ENCODE measurements at regions not wholly inside any gene's neighbourhood (a gene's known extent, or its start where the extent isn't known, plus 50 kb on each side); places are given as distances from the start of the nearest gene placed in this dataset.

DNA sequence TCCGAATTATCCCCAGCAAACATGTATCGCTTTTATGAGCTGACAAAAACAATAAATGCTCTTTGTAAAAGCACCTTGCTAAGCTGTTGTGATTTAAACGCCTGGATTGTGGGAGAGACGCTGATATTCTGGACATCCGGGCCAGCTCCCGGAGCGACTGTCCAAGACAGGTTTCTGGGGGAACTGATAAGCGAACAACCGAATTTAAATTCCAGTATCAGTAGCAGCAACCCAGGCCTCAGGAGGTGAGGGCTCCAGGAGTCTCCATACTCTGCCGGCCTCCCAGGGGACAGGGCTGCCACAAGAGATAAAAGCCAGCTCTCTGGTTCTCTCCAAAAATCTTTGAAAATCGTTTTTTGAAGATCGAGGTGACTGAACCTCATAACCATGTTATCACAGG is 50.3 kb upstream of the VSTM2B start:
- no peaks in the 10 kb centered on the region for H3K9me3 ChIP-seq
- no peaks in the 10 kb centered on the region for H3K9me2 ChIP-seq
- CTCF ChIA-PET = no interaction called here
- no peak overlapping the region for H3K4me3 ChIP-seq (ENCODE audit: low read depth in 2 of 2, low read length in 1 of 2)
- no peak overlapping the region for H3K9ac ChIP-seq
- no peak for TF ChIP-seq FOSL2 (IDR thresholded peaks at IDR 0.05; ENCODE audit: borderline replicate concordance, low read depth)
- TF ChIP-seq, protein P1, sequence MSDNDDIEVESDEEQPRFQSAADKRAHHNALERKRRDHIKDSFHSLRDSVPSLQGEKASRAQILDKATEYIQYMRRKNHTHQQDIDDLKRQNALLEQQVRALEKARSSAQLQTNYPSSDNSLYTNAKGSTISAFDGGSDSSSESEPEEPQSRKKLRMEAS (IDR thresholded peaks at IDR 0.05; ENCODE audit: low read depth) = no peak
- TF ChIP-seq FOXJ3 (CRISPR knock-in tag; IDR thresholded peaks at IDR 0.05) = no peak
- no peak for TF ChIP-seq GABPA (IDR thresholded peaks at IDR 0.05; ENCODE audit: low read depth)
- TF ChIP-seq MEF2A (IDR thresholded peaks at IDR 0.05; ENCODE audit: borderline replicate concordance, low read depth) = no peak
- TF ChIP-seq, protein P2, sequence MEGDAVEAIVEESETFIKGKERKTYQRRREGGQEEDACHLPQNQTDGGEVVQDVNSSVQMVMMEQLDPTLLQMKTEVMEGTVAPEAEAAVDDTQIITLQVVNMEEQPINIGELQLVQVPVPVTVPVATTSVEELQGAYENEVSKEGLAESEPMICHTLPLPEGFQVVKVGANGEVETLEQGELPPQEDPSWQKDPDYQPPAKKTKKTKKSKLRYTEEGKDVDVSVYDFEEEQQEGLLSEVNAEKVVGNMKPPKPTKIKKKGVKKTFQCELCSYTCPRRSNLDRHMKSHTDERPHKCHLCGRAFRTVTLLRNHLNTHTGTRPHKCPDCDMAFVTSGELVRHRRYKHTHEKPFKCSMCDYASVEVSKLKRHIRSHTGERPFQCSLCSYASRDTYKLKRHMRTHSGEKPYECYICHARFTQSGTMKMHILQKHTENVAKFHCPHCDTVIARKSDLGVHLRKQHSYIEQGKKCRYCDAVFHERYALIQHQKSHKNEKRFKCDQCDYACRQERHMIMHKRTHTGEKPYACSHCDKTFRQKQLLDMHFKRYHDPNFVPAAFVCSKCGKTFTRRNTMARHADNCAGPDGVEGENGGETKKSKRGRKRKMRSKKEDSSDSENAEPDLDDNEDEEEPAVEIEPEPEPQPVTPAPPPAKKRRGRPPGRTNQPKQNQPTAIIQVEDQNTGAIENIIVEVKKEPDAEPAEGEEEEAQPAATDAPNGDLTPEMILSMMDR (IDR thresholded peaks at IDR 0.05) = no peak
- TF ChIP-seq RCOR1 (IDR thresholded peaks at IDR 0.05; ENCODE audit: low read length) = no peak
- TF ChIP-seq NRF1 (IDR thresholded peaks at IDR 0.05; ENCODE audit: low read depth, low read length) = no peak
- no peak for TF ChIP-seq EP300 (IDR thresholded peaks at IDR 0.05; ENCODE audit: borderline replicate concordance in 1 of 2, low read depth in 1 of 2, low read length in 1 of 2)
- 6% methylated on average over 12 of the region's 12 CpGs for WGBS (ENCODE audit: low lambda C conversion rate)
- H3K4me2 ChIP-seq = no peak overlapping the region
- POLR2A ChIA-PET = no interaction called here
- no peaks in the 10 kb centered on the region for H3F3A ChIP-seq (replicated peaks; ENCODE audit: insufficient read depth)
- H2AFZ ChIP-seq (ENCODE audit: low read depth) = no peak overlapping the region
- no peaks in the 10 kb centered on the region for H3K79me2 ChIP-seq (ENCODE audit: insufficient read depth)
- H3K27me3 ChIP-seq (ENCODE audit: insufficient read depth) = peaks cover 9% of the 10 kb centered on the region; the same call in 1 of the 2 replicates
- no peak for DNase-seq
- H3K27ac ChIP-seq (ENCODE audit: low read depth in 2 of 2, low read length in 1 of 2) = no peak overlapping the region
- no peaks in the 10 kb centered on the region for H4K20me1 ChIP-seq (ENCODE audit: insufficient read depth)
- no peaks in the 10 kb centered on the region for H3K36me3 ChIP-seq (replicated peaks in 1 of 2; ENCODE audit: control insufficient read depth in 1 of 2, insufficient read depth in 2 of 2, low read length in 1 of 2)
- no peaks in the 10 kb centered on the region for H3K4me1 ChIP-seq (ENCODE audit: control insufficient read depth in 1 of 2, insufficient read depth in 2 of 2, low read depth in 1 of 2, low read length in 1 of 2)

Data from SK-N-SH (cell line).